B cell (primary cell): ENCODE measurements at regions not wholly inside any gene's neighbourhood (a gene's known extent, or its start where the extent isn't known, plus 50 kb on each side); places are given as distances from the start of the nearest gene placed in this dataset.

ENCODE experiments used
- EZH2 ChIP-seq: IDR thresholded peaks from 2 replicates; pipeline ENCODE4 v1.6.1; 2012; ENCODE audit warnings: borderline replicate concordance, low read depth, mild to moderate bottlenecking, moderate library complexity, low read length; ENCODE audit not compliant: insufficient read depth, poor library complexity, severe bottlenecking
- TF ChIP-seq, protein P1 (sequence below): fragments of 200-600 bp; IDR thresholded peaks from one replicate; pipeline ENCODE4 v1.8.0; 2022; ENCODE audit warnings: antibody characterized with exemption, mild to moderate bottlenecking

GRCh38 chr11:115897707-115898106, 393.5 kb upstream of the CADM1 start:
- TF ChIP-seq, protein P1, sequence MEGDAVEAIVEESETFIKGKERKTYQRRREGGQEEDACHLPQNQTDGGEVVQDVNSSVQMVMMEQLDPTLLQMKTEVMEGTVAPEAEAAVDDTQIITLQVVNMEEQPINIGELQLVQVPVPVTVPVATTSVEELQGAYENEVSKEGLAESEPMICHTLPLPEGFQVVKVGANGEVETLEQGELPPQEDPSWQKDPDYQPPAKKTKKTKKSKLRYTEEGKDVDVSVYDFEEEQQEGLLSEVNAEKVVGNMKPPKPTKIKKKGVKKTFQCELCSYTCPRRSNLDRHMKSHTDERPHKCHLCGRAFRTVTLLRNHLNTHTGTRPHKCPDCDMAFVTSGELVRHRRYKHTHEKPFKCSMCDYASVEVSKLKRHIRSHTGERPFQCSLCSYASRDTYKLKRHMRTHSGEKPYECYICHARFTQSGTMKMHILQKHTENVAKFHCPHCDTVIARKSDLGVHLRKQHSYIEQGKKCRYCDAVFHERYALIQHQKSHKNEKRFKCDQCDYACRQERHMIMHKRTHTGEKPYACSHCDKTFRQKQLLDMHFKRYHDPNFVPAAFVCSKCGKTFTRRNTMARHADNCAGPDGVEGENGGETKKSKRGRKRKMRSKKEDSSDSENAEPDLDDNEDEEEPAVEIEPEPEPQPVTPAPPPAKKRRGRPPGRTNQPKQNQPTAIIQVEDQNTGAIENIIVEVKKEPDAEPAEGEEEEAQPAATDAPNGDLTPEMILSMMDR = no peak
- TF ChIP-seq EZH2 = no peak
